ENCODE measurements at regions not wholly inside any gene's neighbourhood (a gene's known extent, or its start where the extent isn't known, plus 50 kb on each side); places are given as distances from the start of the nearest gene placed in this dataset.
"Not testable (repeated sequence)": the region's sequence is repeated elsewhere in the genome, so short reads cannot be mapped to it uniquely, and the experiment has no call there.

DNA sequence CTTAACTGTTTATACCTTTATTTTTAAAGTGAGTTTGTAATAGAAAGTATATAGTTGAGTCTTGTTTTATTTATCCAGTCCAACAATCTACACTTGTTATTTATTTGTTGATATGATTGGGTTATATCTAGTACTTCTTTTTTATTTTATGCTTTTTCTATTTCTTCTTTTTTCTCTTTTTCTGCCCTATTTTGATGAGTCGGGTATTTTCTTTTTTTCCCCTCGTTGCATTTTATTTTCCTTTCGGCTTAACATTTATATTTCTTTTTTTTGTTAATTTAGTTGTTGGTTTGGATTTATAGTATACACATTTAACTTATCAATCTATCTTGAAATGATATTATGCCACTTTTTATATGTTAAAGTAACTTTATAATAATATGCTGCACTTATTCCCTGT is 111.7 kb upstream of the IZUMO3 start:
- no CpG with 5 or more reads among the region's 3 CpGs for WGBS (ENCODE audit: insufficient coverage)
- DNase-seq (no peak), ATAC-seq (no peak)
- no peaks in the 10 kb centered on the region for H3K36me3 ChIP-seq (ENCODE audit: control insufficient read depth, insufficient read depth, low read length)
- H3K4me1 ChIP-seq (ENCODE audit: control insufficient read depth, insufficient read depth, low read length) = no peaks in the 10 kb centered on the region
- no peaks in the 10 kb centered on the region for H3K27me3 ChIP-seq (ENCODE audit: control insufficient read depth, insufficient read depth, low read length)
- no peak overlapping the region for H3K4me3 Mint-ChIP-seq
- peaks cover 10 to 27% of the 10 kb centered on the region in 2 donors for H3K9me3 Mint-ChIP-seq
- TF ChIP-seq CTCF (IDR thresholded peaks at IDR 0.05) = no peak
- intact Hi-C loops (cut with micrococcal nuclease) = no loop called here
- no peaks in the 10 kb centered on the region for H3K27me3 Mint-ChIP-seq (ENCODE audit: low read depth in 2 of 2)
- H3K4me1 Mint-ChIP-seq = no peaks in the 10 kb centered on the region
- H3K27ac Mint-ChIP-seq = no peak overlapping the region
- peaks cover 6% of the 10 kb centered on the region for H3K9me3 ChIP-seq (ENCODE audit: control insufficient read depth, insufficient read depth, low read length)
- no peak overlapping the region for H3K4me3 ChIP-seq (ENCODE audit: low read length)
- H3K27ac ChIP-seq (ENCODE audit: low read length) = no peak overlapping the region
- H3K36me3 Mint-ChIP-seq = no peaks in the 10 kb centered on the region

- H3K36me3 ChIP-seq (ENCODE audit: control insufficient read depth, insufficient read depth, low read length) = no peaks in the 10 kb centered on the region
- Mint-ChIP-seq H3K9me3 (peaks cover 4 to 26% of the 10 kb centered on the region in 2 donors), H3K4me3 (no peak overlapping the region), H3K36me3 (peaks cover 5% of the 10 kb centered on the region), H3K27me3 (ENCODE audit: low read depth in 2 of 2) (no peaks in the 10 kb centered on the region), H3K4me1 (no peaks in the 10 kb centered on the region), H3K27ac (no peak overlapping the region)
- DNase-seq = no peak
- H3K27me3 ChIP-seq (ENCODE audit: control insufficient read depth, insufficient read depth, low read length) = no peaks in the 10 kb centered on the region
- peaks cover 28% of the 10 kb centered on the region for H3K9me3 ChIP-seq (ENCODE audit: control insufficient read depth, insufficient read depth, low read length)
- H3K4me1 ChIP-seq (ENCODE audit: control insufficient read depth, insufficient read depth, low read length) = no peaks in the 10 kb centered on the region
- ATAC-seq = no peak
- H3K4me3 ChIP-seq (ENCODE audit: low read length) = no peak overlapping the region
- TF ChIP-seq CTCF (IDR thresholded peaks at IDR 0.05) = no peak
- intact Hi-C loops (cut with micrococcal nuclease) = no loop called here
- no peak overlapping the region for H3K27ac ChIP-seq (ENCODE audit: low read length)
Measured at GRCh38 chr9:24652181-24652580, 106.5 kb upstream of the IZUMO3 start.

DNA sequence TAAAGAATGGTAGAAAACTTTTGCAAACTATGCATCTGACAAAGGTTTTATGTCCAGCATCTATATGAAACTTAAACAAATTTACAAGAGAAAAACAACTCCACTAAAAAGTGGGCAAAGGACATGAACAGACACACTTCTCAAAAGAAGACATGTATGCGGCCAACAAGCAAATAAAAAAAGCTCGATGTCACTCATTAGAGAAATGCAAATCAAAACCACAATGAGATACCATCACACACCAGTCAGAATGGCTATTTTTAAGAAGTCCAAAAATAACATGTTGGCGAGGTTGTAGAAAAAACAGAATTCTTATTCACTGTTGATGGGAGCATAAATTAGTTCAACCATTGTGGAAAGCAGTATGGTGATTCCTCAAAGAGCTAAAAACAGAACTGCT is 83.1 kb upstream of the IZUMO3 start:
- H3K27me3 ChIP-seq (ENCODE audit: control insufficient read depth, insufficient read depth, low read length); ATAC-seq; H3K27ac ChIP-seq (ENCODE audit: low read length); H3K4me3 ChIP-seq (ENCODE audit: low read length); DNase-seq; H3K4me1 ChIP-seq (ENCODE audit: control insufficient read depth, insufficient read depth, low read length); H3K36me3 ChIP-seq (ENCODE audit: control insufficient read depth, insufficient read depth, low read length); intact Hi-C loops (cut with micrococcal nuclease); H3K4me1 Mint-ChIP-seq; H3K27ac Mint-ChIP-seq; H3K4me3 Mint-ChIP-seq; H3K9me3 ChIP-seq (ENCODE audit: control insufficient read depth, insufficient read depth, low read length); H3K27me3 Mint-ChIP-seq (ENCODE audit: low read depth in 2 of 2): not testable (repeated sequence)
- Mint-ChIP-seq H3K9me3 (peaks cover 21 to 44% of the 10 kb centered on the region in 2 donors), H3K36me3 (peaks cover 20% of the 10 kb centered on the region)
- WGBS (ENCODE audit: insufficient coverage) = 81% methylated on average over 2 of the region's 3 CpGs

DNA sequence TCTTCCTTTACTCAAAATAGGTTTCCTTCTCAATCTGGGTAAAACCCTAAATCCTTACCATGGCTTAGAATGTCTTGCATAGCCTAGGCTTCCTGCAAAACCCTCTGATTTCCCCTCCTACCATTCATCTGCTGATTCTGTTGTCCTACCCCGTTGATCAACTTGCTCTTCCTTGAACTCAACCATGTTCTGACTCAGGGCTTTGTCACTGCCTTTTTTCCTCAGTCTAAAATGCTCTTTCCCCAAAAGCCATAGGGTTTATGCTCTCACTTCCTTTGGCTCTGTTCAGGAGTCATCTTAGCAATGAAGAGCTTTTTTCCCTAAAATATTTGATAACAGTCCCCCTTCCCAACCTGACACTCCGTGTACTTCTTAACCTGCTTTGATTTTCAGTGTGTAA is 79.4 kb upstream of the IZUMO3 start:
- no peaks in the 10 kb centered on the region for H3K27me3 Mint-ChIP-seq (ENCODE audit: low read depth in 2 of 2)
- H3K36me3 Mint-ChIP-seq = peaks cover 20% of the 10 kb centered on the region
- H3K27me3 ChIP-seq (ENCODE audit: control insufficient read depth, insufficient read depth, low read length) = no peaks in the 10 kb centered on the region
- no peak overlapping the region for H3K4me3 Mint-ChIP-seq
- no peak for TF ChIP-seq CTCF (IDR thresholded peaks at IDR 0.05)
- 54% methylated on average over 2 of the region's 2 CpGs for WGBS (ENCODE audit: insufficient coverage)
- H3K9me3 Mint-ChIP-seq = peaks cover 19 to 36% of the 10 kb centered on the region in 2 donors
- no peaks in the 10 kb centered on the region for H3K4me1 ChIP-seq (ENCODE audit: control insufficient read depth, insufficient read depth, low read length)
- intact Hi-C loops (cut with micrococcal nuclease) = no loop called here
- H3K4me1 Mint-ChIP-seq = no peaks in the 10 kb centered on the region
- no peak for ATAC-seq
- no peak overlapping the region for H3K4me3 ChIP-seq (ENCODE audit: low read length)
- H3K27ac Mint-ChIP-seq = no peak overlapping the region
- H3K36me3 ChIP-seq (ENCODE audit: control insufficient read depth, insufficient read depth, low read length) = no peaks in the 10 kb centered on the region
- DNase-seq = no peak
- H3K27ac ChIP-seq (ENCODE audit: low read length) = no peak overlapping the region
- H3K9me3 ChIP-seq (ENCODE audit: control insufficient read depth, insufficient read depth, low read length) = no peaks in the 10 kb centered on the region

All from natural killer cell (primary cell).